Stimulated activated effector memory CD8-positive, alpha-beta T cell treated with anti-CD3 and anti-CD28 coated beads, Interleukin-12 subunit alpha, Interleukin-12 subunit beta, amount 100 ng/mL, for 72 hours (primary cell): ENCODE measurements at regions not wholly inside any gene's neighbourhood (a gene's known extent, or its start where the extent isn't known, plus 50 kb on each side); places are given as distances from the start of the nearest gene placed in this dataset.
"Not testable (repeated sequence)": the region's sequence is repeated elsewhere in the genome, so short reads cannot be mapped to it uniquely, and the experiment has no call there.

Experiments
- ATAC-seq: fragments of 150-1000 bp; cut with Tn5 transposase; 2 replicates; pipeline ENCODE4 v1.10.0; 2021
- DNase-seq, 2 donors: peaks; one replicate each; pipeline ENCODE4 v3.0.0; 2021 to 2022; ENCODE audit warnings: low spot score in 2 of 2
- H3K27ac Mint-ChIP-seq: one replicate; pipeline ENCODE4 v1.8.0; 2022; ENCODE audit warnings: mild to moderate bottlenecking, mixed read lengths
- H3K36me3 Mint-ChIP-seq: one replicate; pipeline ENCODE4 v1.8.0; 2022; ENCODE audit warnings: mild to moderate bottlenecking, mixed read lengths
- H3K4me1 Mint-ChIP-seq: one replicate; pipeline ENCODE4 v1.8.0; 2022; ENCODE audit warnings: mixed read lengths
- H3K4me3 Mint-ChIP-seq: one replicate; pipeline ENCODE4 v1.8.0; 2022; ENCODE audit warnings: mild to moderate bottlenecking, mixed read lengths
- H3K9me3 Mint-ChIP-seq: one replicate; pipeline ENCODE4 v1.8.0; 2022; ENCODE audit warnings: mixed read lengths

DNA sequence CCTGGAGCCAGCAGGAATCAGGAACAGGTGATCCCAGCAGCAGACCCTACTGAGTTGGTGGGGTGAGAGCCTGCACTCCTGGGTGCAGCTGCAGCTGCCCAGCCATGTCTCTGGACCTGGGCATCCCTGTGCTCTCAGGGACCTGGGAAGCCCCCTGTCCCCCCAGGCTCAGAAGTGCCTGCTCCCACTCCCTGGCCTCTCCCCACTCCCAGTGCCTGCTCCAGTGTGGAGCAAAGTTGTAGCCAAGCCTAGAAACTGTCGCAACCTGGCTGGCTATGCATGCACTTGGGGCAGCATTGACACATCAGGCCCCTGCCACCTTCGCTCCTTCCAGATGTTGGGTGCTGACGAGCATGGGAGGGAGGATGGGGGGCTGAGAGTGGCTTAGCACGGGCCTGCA is 1124.7 kb upstream of the ACVR2A start:
- no peaks in the 10 kb centered on the region for H3K36me3 Mint-ChIP-seq

DNA sequence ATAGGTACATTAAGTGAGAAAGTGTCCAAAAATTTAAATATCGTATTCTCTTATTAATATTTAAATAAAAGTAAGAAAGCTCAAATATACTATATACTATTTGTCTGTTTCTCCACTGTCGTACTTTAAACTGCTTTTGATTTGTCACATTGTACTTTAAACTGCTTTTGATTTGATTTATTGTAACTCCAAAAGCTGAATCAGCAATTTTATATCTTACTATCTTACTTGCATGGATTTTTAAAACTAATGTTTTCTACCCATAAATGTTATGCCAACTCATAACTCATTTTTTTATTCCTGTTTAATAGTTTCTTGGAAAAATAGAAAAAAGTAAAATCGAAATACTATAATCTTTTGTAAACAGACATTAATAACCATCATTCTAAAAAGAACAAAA is 1128.2 kb upstream of the ACVR2A start:
- H3K4me3 Mint-ChIP-seq = no peak overlapping the region
- no peak for DNase-seq
- no peak overlapping the region for H3K27ac Mint-ChIP-seq
- H3K36me3 Mint-ChIP-seq = no peaks in the 10 kb centered on the region
- no peak for ATAC-seq
- peaks cover 3% of the 10 kb centered on the region for H3K9me3 Mint-ChIP-seq
- H3K4me1 Mint-ChIP-seq = no peaks in the 10 kb centered on the region

More for the DNA sequence above, 1124.7 kb upstream of the ACVR2A start:
- Mint-ChIP-seq H3K4me1 (no peaks in the 10 kb centered on the region), H3K27ac (no peak overlapping the region), H3K4me3 (no peak overlapping the region), H3K9me3 (peaks cover 3% of the 10 kb centered on the region)
- ATAC-seq = peak; percentile 28
- no peak for DNase-seq

DNA sequence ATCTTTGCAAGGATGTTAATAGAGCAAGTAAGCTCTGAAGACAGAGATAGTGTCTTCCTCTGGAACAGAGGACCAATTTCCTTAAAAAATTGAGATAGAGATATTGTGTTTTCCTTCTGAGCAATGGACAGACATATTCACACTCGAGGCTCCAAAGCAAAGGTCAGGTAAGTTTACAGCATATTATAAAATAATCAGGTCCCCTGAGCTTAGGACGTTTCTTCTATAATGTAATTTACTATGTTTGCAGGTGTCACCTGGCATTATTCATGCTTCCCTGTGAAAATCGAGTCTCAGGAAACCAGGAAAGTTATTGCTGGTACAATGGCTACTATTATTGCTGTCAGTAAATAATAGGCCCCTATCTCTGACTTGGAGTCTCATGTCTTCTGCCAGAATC is 1135.8 kb upstream of the ACVR2A start:
- peaks cover 6% of the 10 kb centered on the region for H3K9me3 Mint-ChIP-seq
- H3K4me3 Mint-ChIP-seq = no peak overlapping the region
- ATAC-seq (no peak), DNase-seq (no peak)
- no peak overlapping the region for H3K27ac Mint-ChIP-seq
- H3K36me3 Mint-ChIP-seq = no peaks in the 10 kb centered on the region
- H3K4me1 Mint-ChIP-seq = no peaks in the 10 kb centered on the region

DNA sequence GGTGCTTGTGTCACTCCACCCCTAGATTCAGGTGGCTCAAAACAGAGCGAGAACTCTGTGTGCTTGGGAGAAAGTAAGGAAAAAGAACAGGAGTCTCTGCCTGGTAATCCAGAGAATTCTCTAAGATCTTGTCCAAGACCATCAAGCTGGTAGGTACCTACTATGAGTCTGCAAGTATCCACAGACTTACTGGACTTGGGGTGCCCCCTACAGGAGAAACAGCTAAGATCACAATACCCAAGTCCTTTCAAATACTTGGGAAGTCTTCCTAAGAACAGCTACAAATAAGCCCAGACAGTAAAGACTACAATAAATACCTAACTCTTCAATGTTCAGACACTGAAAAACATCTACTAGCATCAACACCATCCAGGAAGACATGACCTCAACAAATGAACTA is 1143.6 kb upstream of the ACVR2A start:
- H3K4me3 Mint-ChIP-seq = no peak overlapping the region
- H3K36me3 Mint-ChIP-seq = no peaks in the 10 kb centered on the region
- no peaks in the 10 kb centered on the region for H3K4me1 Mint-ChIP-seq
- H3K27ac Mint-ChIP-seq = no peak overlapping the region
- DNase-seq (no peak), ATAC-seq (no peak)
- H3K9me3 Mint-ChIP-seq = peaks cover 28% of the 10 kb centered on the region

DNA sequence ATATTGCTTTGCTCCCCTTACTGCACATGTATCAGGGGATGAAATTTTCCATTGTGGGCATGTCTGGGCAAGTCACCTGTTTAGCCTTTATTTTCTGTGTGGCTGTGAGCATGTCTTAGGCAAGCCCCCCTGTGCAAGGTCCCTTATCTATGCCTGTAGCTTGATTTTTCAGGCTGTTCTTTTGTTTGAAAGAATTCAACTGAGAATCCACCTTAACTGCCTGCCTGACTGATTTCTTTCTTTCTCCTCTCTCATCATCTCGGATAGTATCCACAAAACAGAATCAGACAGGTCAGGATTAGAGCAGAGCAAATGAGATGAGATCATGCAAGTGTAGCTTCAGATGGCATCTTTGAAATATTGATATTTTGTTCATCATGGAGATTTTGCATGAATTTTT is 1147.5 kb upstream of the ACVR2A start:
- ATAC-seq (no peak), DNase-seq (no peak)
- Mint-ChIP-seq H3K4me1 (no peaks in the 10 kb centered on the region), H3K27ac (no peak overlapping the region), H3K4me3 (no peak overlapping the region), H3K9me3 (peaks cover 19% of the 10 kb centered on the region), H3K36me3 (no peaks in the 10 kb centered on the region)

DNA sequence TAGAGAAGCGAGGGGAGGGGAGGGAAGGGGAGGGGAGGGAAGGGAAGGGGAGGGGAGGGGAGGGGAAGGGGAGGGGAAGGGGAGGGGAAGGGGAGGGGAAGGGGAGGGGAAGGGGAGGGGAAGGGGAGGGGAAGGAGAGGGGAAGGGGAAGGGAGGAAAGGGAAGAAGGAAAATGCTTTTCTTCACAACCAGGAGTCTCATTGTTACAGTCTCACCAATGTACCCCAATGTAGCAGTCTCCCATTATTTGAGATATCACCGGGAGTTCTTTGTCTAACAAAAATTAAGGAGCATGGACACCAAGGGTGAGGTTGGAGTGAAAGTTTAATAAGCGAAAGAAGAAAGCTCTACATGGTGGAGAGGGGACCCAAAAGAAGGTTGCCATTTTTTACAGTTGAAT is 1148.0 kb upstream of the ACVR2A start:
- not testable (repeated sequence) for DNase-seq, H3K36me3 Mint-ChIP-seq, H3K4me1 Mint-ChIP-seq, H3K27ac Mint-ChIP-seq, ATAC-seq, H3K4me3 Mint-ChIP-seq
- H3K9me3 Mint-ChIP-seq = peaks cover 16% of the 10 kb centered on the region

DNA sequence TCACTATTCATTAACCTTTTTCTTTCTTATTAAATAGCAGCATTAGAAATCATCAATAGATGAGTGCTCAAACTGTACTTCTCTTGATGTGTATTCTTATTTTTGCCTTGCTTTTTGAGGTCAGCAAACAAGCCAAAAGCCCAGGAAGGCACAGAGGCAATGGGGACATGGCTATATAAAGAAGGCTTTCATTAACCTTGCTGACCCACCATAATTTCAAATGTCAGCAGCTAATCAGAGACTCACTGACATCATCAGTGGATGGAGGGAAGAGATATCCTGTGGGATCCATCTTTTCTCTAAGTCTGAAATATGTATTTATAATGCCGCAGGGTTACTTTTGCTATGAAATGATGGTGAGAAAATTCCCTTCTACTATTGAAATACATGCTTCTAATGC is 1162.8 kb upstream of the ACVR2A start:
- DNase-seq = no peak
- no peak for ATAC-seq
- Mint-ChIP-seq H3K27ac (no peak overlapping the region), H3K36me3 (no peaks in the 10 kb centered on the region), H3K4me3 (no peak overlapping the region), H3K9me3 (no peaks in the 10 kb centered on the region), H3K4me1 (no peaks in the 10 kb centered on the region)

DNA sequence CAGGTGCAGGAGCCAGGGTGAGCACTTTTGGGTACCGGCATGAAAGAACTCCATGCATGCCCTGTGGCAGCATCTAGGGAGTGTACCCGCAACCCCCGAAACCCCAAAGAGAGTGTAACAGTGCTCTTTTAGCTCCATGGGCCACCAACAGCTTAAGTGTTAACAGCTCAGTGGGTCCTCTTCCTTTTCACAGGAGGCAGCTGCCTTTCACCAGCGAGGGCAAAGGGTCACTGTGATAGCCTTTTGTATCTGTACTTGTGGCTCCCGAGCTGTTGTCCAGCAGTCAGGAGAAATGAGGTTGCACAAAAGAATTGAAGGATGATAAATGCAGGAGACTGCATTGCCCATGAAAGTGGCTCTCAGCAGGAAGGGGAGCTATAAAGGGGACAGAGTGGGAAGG is 1166.3 kb upstream of the ACVR2A start:
- no peak overlapping the region for H3K4me3 Mint-ChIP-seq
- H3K36me3 Mint-ChIP-seq = no peaks in the 10 kb centered on the region
- ATAC-seq (no peak), DNase-seq (no peak)
- no peaks in the 10 kb centered on the region for H3K4me1 Mint-ChIP-seq
- no peaks in the 10 kb centered on the region for H3K9me3 Mint-ChIP-seq
- no peak overlapping the region for H3K27ac Mint-ChIP-seq

DNA sequence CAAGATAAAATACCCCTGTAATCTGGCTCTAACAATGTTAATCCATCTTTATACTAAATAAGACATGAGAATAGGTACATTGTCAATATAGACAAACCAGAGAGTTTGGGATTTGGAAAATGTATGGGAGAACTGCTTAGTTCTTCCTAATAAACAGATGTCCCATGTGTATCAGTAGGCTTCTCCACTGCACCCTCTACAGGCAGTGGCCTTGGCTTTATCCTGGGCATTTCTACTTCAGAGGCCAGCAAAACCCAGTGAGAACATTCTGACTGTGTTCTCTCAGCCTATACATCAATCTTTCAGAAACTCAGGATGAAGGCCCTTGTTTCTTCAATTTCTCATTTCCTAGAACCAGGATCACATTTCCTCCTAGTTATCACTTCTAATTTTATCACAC is 1167.5 kb upstream of the ACVR2A start:
- ATAC-seq (no peak), DNase-seq (no peak)
- Mint-ChIP-seq H3K4me1 (no peaks in the 10 kb centered on the region), H3K27ac (no peak overlapping the region), H3K9me3 (no peaks in the 10 kb centered on the region), H3K4me3 (no peak overlapping the region), H3K36me3 (no peaks in the 10 kb centered on the region)

DNA sequence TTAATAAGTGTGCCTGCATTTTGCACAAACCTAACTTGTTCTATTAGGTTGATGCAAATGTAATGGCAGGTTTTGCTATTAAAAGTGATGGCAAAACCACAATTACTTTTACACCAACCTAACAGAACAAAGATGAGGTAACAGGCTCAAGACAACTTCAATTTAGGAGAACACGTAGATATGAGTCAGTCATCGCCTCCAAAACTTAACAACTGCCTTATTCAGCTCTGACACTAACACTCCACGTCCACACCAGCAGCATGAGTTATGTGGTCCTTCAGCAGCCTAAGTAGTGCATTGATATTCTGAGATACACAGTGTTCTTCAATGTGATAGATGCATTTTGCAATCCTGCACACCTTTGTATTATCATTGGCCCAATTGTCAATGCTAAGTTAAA is 1175.1 kb upstream of the ACVR2A start:
- H3K27ac Mint-ChIP-seq = no peak overlapping the region
- no peak for ATAC-seq
- no peaks in the 10 kb centered on the region for H3K36me3 Mint-ChIP-seq
- peaks cover 3% of the 10 kb centered on the region for H3K9me3 Mint-ChIP-seq
- DNase-seq = no peak
- H3K4me1 Mint-ChIP-seq = no peaks in the 10 kb centered on the region
- no peak overlapping the region for H3K4me3 Mint-ChIP-seq

DNA sequence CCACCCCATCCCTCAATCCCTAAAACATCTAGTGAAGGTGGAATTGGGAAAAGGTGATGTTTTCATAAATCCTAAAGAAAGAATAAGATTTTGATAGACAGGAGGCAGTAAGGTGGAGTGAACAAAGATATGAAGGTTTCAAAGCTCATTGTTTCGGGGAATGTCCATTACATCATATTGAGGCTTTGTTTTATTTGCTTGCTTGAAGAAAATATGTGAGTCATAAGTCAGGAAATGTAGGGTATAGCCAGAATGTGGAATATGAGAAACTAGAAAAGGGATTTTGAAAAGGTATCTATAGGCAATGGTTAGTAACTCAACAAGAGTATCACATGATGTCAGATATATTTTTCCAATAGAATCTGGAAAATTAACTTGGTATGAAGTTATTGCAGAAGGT is 1178.5 kb upstream of the ACVR2A start:
- H3K36me3 Mint-ChIP-seq = no peaks in the 10 kb centered on the region
- peaks cover 3% of the 10 kb centered on the region for H3K9me3 Mint-ChIP-seq
- DNase-seq = no peak
- no peaks in the 10 kb centered on the region for H3K4me1 Mint-ChIP-seq
- no peak overlapping the region for H3K4me3 Mint-ChIP-seq
- no peak overlapping the region for H3K27ac Mint-ChIP-seq
- ATAC-seq = no peak

DNA sequence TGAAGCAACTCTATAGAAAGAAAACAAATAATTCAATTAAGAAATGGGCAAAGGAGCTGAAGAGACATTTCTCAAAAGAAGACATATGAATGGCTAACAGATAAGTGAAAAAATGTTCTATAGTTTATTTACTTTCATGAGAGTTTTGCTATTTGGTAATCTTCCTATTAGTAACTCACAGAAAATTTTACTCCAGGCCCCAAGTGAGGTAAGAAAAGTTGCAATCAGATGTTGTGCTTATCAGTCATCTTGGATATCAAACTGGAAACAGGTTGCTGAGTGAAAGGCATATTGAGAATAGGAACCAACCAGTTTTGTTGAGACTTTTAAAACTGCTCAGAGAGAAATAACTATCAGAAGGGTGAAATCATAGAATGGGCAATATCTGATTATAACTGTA is 1179.0 kb upstream of the ACVR2A start:
- Mint-ChIP-seq H3K4me1 (no peaks in the 10 kb centered on the region), H3K4me3 (no peak overlapping the region), H3K9me3 (peaks cover 3% of the 10 kb centered on the region), H3K27ac (no peak overlapping the region), H3K36me3 (no peaks in the 10 kb centered on the region)
- ATAC-seq (no peak), DNase-seq (no peak)

DNA sequence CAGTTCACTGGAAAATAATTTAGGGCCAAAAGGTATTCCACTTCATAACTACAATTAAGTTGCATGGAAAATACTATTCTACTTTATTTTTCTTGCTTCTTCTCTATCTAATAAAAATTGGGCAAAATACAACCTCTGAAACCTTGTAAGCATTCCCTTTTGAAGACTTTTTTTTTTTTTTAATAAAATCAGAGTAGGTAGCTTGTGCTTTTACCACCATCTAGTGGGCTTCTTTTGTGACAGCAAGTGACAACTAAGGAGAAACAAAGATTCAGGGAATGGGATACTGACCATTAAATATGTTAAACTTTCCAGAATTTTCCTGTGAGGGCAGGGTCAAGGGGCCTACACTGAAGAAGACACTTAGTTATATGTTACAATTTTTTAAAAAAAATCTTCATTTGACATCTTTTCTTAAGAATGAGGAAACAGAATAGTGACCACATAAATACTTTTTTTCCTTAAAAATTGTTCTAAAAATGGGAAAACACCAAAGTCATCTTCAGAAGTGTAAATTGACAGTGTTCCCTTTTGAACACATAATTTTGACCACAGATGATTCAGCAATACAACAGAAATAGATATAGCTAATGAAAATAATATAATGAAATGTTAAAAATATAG is 1183.2 kb upstream of the ACVR2A start:
- ATAC-seq (no peak), DNase-seq (no peak)
- no peaks in the 10 kb centered on the region for H3K9me3 Mint-ChIP-seq
- H3K27ac Mint-ChIP-seq = no peak overlapping the region
- H3K36me3 Mint-ChIP-seq = no peaks in the 10 kb centered on the region
- H3K4me1 Mint-ChIP-seq = no peaks in the 10 kb centered on the region
- no peak overlapping the region for H3K4me3 Mint-ChIP-seq

DNA sequence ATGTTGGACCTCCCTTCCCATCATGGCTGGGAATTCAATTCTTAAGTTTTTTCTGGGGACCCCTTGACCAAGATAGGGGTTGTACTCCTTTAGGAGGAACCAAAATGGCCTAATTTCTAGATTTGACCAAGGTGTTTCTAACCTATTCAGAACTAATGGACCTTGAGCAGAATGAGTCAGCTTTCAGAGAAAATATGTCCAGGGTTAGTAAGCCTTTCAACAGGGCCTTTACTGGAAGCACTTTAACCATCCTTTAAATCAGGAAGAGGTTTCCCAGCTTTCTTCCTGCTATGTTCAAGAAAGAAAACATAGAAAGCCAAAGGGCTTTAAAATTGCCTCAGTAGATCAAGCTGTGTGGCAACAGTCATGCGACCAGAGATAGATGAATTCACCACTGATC is 1184.9 kb upstream of the ACVR2A start:
- Mint-ChIP-seq H3K4me3 (no peak overlapping the region), H3K9me3 (no peaks in the 10 kb centered on the region), H3K4me1 (no peaks in the 10 kb centered on the region), H3K36me3 (no peaks in the 10 kb centered on the region), H3K27ac (no peak overlapping the region)
- no peak for ATAC-seq
- no peak for DNase-seq

DNA sequence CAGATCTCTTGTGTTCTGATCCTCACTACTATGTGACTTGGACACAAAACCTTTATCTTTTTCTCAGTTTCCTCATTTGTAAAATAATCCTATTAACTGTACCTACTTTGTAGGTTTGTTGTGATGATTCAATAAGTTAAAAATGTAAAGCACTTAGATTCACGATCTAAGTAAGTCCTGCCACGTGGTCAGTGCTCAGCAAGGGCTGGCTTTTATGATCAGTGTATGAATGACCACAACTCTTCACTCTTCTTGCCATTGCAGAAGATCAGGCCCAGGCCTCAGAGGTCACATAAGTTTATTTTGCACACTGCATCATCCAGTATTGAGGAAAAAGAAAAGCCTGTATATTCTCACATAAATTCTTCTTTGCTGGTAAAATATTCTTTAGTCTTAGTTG is 1192.5 kb upstream of the ACVR2A start:
- ATAC-seq = no peak
- Mint-ChIP-seq H3K4me1 (no peaks in the 10 kb centered on the region), H3K27ac (no peak overlapping the region), H3K4me3 (no peak overlapping the region), H3K9me3 (peaks cover 2% of the 10 kb centered on the region), H3K36me3 (no peaks in the 10 kb centered on the region)
- no peak for DNase-seq

DNA sequence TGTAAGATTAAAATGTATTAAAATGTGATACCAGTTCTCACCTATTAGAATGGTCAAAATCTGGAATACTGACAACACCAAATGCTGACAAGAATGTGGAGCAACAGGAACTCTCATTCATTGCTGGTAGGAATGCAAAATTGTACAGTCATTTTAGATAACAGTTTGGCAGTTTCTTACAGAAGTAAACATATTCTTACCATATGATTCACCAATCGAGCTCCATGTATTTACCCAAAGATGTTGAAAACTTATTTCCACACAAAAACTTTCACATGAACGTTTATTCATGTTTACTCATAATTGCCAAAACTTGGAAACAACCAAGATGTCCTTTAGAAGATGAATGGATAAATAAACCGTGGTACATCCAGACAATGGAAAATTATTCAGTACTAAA is 1193.5 kb upstream of the ACVR2A start:
- Mint-ChIP-seq H3K4me1 (no peaks in the 10 kb centered on the region), H3K27ac (no peak overlapping the region), H3K4me3 (no peak overlapping the region), H3K36me3 (no peaks in the 10 kb centered on the region), H3K9me3 (peaks cover 2% of the 10 kb centered on the region)
- no peak for ATAC-seq
- no peak for DNase-seq

DNA sequence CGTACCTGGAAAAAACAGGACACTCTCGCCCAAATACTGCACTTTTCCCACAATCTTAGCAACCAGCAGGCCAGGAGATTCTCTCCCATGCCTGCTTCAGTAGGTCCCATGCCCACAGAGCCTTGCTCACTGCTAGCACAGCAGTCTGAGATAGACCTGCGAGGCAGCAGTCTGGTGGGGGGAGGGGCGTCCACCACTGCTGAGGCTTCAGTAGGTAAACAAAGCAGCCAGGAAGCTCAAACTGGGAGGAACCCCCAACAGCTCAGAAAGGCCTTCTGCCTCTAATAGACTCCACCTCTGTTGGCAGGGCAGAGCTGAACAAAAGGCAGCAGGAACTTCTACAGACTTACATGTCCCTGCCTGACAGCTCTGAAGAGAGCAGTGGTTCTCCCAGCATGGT is 1202.8 kb upstream of the ACVR2A start:
- ATAC-seq (peak; percentile 8), DNase-seq (no peak)
- H3K4me3 Mint-ChIP-seq = no peak overlapping the region
- no peaks in the 10 kb centered on the region for H3K36me3 Mint-ChIP-seq
- H3K4me1 Mint-ChIP-seq = no peaks in the 10 kb centered on the region
- no peak overlapping the region for H3K27ac Mint-ChIP-seq
- peaks cover 15% of the 10 kb centered on the region for H3K9me3 Mint-ChIP-seq
